ENCODE measurements at regions not wholly inside any gene's neighbourhood (a gene's known extent, or its start where the extent isn't known, plus 50 kb on each side); places are given as distances from the start of the nearest gene placed in this dataset.

DNA sequence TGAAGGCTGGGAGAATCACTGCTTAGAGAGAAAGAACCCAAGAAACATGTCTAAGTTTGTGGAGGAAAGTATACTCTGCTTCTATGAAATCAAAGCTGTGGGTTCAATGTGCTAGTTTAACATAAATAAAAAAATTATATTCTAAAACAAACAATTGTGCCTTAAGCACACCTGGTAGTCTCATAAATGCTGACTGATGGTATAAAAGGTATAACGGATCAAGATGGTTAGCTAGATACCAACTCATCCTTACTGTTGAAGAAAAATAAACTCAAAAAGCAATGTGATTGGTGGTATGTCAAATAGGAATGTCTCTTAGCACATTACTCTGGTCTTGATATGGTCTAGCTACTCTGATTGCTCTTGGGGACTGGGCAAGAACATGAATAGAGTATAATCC lies 117.8 kb downstream of the SLC41A2 start:
- Mint-ChIP-seq H3K27me3 (ENCODE audit: low read depth) (no peaks in the 10 kb centered on the region), H3K4me3 (no peak overlapping the region), H3K36me3 (ENCODE audit: low read depth) (no peaks in the 10 kb centered on the region), H3K27ac (no peak overlapping the region), H3K9me3 (no peaks in the 10 kb centered on the region), H3K4me1 (no peaks in the 10 kb centered on the region)
- TF ChIP-seq, protein P1, sequence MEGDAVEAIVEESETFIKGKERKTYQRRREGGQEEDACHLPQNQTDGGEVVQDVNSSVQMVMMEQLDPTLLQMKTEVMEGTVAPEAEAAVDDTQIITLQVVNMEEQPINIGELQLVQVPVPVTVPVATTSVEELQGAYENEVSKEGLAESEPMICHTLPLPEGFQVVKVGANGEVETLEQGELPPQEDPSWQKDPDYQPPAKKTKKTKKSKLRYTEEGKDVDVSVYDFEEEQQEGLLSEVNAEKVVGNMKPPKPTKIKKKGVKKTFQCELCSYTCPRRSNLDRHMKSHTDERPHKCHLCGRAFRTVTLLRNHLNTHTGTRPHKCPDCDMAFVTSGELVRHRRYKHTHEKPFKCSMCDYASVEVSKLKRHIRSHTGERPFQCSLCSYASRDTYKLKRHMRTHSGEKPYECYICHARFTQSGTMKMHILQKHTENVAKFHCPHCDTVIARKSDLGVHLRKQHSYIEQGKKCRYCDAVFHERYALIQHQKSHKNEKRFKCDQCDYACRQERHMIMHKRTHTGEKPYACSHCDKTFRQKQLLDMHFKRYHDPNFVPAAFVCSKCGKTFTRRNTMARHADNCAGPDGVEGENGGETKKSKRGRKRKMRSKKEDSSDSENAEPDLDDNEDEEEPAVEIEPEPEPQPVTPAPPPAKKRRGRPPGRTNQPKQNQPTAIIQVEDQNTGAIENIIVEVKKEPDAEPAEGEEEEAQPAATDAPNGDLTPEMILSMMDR (IDR thresholded peaks at IDR 0.05; ENCODE audit: unreplicated experiment in 3 of 3): no peak

DNA sequence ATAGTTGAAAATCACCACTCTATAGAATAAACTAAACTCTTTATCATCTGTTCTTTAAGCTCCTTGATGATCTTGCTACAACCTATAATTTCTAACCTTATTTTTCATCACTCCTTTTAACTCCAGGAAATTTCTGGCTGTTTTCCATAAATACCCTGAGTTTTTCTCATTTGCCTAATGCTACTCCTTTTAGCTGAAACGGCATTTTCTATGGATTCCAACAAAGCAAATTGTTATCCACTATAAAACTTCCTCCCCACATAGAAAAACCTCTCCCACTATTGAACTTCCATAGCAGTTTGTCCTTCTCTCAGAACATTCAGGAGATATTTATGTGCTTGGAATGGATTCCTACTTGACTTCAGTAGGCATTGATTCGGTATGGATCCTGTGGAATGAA lies 122.8 kb downstream of the SLC41A2 start:
- TF ChIP-seq, protein P1 (IDR thresholded peaks at IDR 0.05; ENCODE audit: unreplicated experiment in 3 of 3): no peak
- Mint-ChIP-seq H3K27ac (no peak overlapping the region), H3K36me3 (ENCODE audit: low read depth) (no peaks in the 10 kb centered on the region), H3K4me3 (no peak overlapping the region), H3K27me3 (ENCODE audit: low read depth) (no peaks in the 10 kb centered on the region), H3K9me3 (no peaks in the 10 kb centered on the region), H3K4me1 (no peaks in the 10 kb centered on the region)

DNA sequence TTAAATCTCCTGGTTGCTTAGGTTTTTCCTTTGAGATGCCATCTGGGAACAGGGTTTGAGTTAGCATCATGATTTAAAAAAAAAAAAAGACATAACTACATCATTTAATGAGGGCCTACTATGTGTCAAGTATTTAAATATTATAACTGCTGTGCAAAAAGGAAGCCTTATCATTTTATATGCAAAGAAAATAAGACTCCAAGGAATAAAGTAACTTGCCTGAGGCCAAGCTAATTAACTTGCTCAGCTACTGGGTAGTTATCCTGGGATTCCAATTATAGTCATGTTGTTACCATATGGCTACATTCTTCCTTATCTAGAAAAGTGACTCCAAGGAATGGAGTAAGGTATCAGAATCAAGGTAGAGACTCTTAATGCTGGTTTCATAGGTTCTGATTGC lies 123.5 kb downstream of the SLC41A2 start:
- TF ChIP-seq, protein P1 (IDR thresholded peaks at IDR 0.05; ENCODE audit: unreplicated experiment in 3 of 3): no peak
- Mint-ChIP-seq H3K36me3 (ENCODE audit: low read depth) (no peaks in the 10 kb centered on the region), H3K4me1 (no peaks in the 10 kb centered on the region), H3K9me3 (no peaks in the 10 kb centered on the region), H3K4me3 (no peak overlapping the region), H3K27ac (no peak overlapping the region), H3K27me3 (ENCODE audit: low read depth) (no peaks in the 10 kb centered on the region)

DNA sequence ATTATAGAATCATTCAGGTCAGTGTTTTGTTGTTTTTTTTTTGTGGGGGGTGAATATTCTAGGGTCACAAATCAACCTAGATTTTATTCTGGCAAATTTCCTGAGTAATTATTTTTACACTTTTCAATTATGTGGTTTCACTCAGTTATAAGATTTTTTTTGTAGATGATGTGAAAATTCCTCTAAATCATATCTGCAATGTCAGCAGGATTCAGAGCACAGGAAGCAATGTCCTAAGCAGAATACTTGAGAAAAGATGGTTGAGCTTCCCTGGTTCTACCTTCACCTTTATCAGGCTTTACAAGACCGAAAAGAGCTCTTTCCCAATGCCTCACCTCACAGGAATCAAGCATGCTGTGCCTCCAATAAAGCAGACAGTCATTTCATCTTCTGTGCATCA lies 124.3 kb downstream of the SLC41A2 start:
- no peak overlapping the region for H3K4me3 Mint-ChIP-seq
- no peaks in the 10 kb centered on the region for H3K4me1 Mint-ChIP-seq
- TF ChIP-seq, protein P1 (IDR thresholded peaks at IDR 0.05; ENCODE audit: unreplicated experiment in 3 of 3): no peak
- no peaks in the 10 kb centered on the region for H3K9me3 Mint-ChIP-seq
- H3K27me3 Mint-ChIP-seq (ENCODE audit: low read depth): no peaks in the 10 kb centered on the region
- H3K36me3 Mint-ChIP-seq (ENCODE audit: low read depth): no peaks in the 10 kb centered on the region
- H3K27ac Mint-ChIP-seq: no peak overlapping the region

DNA sequence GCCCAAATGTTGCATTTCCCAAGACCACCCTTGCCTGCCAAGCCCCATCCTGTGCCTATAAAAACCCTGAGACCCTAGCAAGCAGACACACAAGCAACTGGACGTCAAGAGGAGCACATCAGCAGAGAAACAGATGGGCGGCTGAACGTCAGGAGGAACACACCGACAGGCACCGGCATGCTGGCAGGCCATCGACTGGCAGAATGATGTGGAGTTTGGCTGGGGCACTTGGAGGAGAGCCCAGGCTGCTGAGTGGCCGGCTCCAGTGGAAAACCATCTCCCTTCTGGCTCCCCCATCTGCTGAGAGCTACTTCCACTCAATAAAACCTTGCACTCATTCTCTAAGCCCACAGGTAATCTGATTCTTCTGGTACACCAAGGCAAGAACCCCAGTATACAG lies 130.1 kb downstream of the SLC41A2 start:
- Mint-ChIP-seq H3K4me1 (no peaks in the 10 kb centered on the region), H3K4me3 (no peak overlapping the region), H3K27ac (no peak overlapping the region), H3K9me3 (peaks cover 23% of the 10 kb centered on the region), H3K36me3 (ENCODE audit: low read depth) (peaks cover 8% of the 10 kb centered on the region), H3K27me3 (ENCODE audit: low read depth) (no peaks in the 10 kb centered on the region)
- TF ChIP-seq, protein P1 (IDR thresholded peaks at IDR 0.05; ENCODE audit: unreplicated experiment in 3 of 3): no peak

DNA sequence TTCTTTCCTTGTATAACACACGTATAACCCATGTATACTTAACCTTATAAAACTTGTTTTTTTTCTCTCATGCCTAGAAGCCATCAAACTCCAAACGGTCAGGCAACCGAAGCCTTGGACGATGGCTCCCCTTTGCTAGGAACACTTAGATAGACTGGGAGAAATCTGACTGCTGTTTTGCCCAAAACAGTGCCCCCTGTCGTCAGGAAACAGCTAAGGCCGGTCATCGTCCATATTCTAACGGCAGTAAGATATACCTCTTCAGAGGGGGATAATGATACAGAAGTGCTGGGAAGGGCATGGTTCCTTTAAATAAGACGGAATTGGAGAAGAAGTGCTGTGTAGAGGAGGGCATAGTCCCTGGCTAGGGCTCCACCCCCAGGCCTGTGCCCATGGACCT lies 130.5 kb downstream of the SLC41A2 start:
- Mint-ChIP-seq H3K4me1 (no peaks in the 10 kb centered on the region), H3K9me3 (peaks cover 23% of the 10 kb centered on the region), H3K4me3 (no peak overlapping the region)

More for the DNA sequence above, 130.5 kb downstream of the SLC41A2 start:
- peaks cover 8% of the 10 kb centered on the region for H3K36me3 Mint-ChIP-seq (ENCODE audit: low read depth)
- H3K27me3 Mint-ChIP-seq (ENCODE audit: low read depth): no peaks in the 10 kb centered on the region
- no peak overlapping the region for H3K27ac Mint-ChIP-seq
- TF ChIP-seq, protein P1 (IDR thresholded peaks at IDR 0.05; ENCODE audit: unreplicated experiment in 3 of 3): no peak

Measured in nephron (organoid).